WERI-Rb-1 (cell line): ENCODE measurements at regions not wholly inside any gene's neighbourhood (a gene's known extent, or its start where the extent isn't known, plus 50 kb on each side); places are given as distances from the start of the nearest gene placed in this dataset.

ENCODE experiments used
- DNase-seq: peaks from one replicate; pipeline ENCODE4 v3.0.0-alpha.2; 2020
- H3K27ac ChIP-seq: fragments of 250-450 bp; sonication (Bioruptor Pico); 2 replicates; pipeline ENCODE4 v1.5.1; 2020; ENCODE audit warnings: mild to moderate bottlenecking, moderate library complexity
- H3K27me3 ChIP-seq: fragments of 250-450 bp; sonication (Bioruptor Pico); 2 replicates; pipeline ENCODE4 v1.5.1; 2021; ENCODE audit warnings: mild to moderate bottlenecking, low read depth, moderate library complexity; ENCODE audit not compliant: insufficient read depth, severe bottlenecking
- H3K36me3 ChIP-seq: fragments of 250-450 bp; sonication (Bioruptor Pico); 2 replicates; pipeline ENCODE4 v1.5.1; 2020; ENCODE audit warnings: mild to moderate bottlenecking, moderate library complexity
- H3K4me3 ChIP-seq: 2 replicates; pipeline ENCODE4 v1.5.1; 2011; ENCODE audit warnings: low read depth, mild to moderate bottlenecking, control low read depth, low read length
- H3K9me3 ChIP-seq: fragments of 250-450 bp; sonication (Bioruptor Pico); 2 replicates; pipeline ENCODE4 v1.5.1; 2021; ENCODE audit warnings: mild to moderate bottlenecking, moderate library complexity; ENCODE audit not compliant: severe bottlenecking
- TF ChIP-seq, protein P1 (sequence below): IDR thresholded peaks from 2 replicates; pipeline ENCODE4 v1.5.1; 2011; ENCODE audit warnings: low read depth, mild to moderate bottlenecking, control low read depth, inconsistent platforms, low read length

DNA sequence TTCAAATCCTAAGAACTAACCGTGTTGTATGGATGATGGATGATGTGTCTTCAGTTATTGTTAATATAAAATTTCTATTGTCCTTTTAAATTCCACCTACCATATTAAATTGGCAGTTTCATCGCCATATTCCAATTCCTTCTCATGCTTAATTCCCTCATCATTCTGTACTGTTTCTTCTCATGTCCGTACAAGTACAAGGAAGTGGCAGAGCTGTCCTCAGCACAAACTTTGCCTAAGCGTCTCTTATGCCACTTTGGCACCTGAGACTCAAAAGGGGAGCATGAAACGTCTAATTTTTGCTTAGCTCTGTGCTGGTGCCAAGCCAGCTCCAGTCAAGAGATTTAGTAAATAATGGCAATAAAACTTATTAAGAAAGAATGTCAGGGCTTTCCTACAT lies 158.2 kb upstream of the LAMA2 start:
- TF ChIP-seq, protein P1, sequence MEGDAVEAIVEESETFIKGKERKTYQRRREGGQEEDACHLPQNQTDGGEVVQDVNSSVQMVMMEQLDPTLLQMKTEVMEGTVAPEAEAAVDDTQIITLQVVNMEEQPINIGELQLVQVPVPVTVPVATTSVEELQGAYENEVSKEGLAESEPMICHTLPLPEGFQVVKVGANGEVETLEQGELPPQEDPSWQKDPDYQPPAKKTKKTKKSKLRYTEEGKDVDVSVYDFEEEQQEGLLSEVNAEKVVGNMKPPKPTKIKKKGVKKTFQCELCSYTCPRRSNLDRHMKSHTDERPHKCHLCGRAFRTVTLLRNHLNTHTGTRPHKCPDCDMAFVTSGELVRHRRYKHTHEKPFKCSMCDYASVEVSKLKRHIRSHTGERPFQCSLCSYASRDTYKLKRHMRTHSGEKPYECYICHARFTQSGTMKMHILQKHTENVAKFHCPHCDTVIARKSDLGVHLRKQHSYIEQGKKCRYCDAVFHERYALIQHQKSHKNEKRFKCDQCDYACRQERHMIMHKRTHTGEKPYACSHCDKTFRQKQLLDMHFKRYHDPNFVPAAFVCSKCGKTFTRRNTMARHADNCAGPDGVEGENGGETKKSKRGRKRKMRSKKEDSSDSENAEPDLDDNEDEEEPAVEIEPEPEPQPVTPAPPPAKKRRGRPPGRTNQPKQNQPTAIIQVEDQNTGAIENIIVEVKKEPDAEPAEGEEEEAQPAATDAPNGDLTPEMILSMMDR: no peak
- DNase-seq: no peak
- H3K27me3 ChIP-seq: no peaks in the 10 kb centered on the region
- H3K36me3 ChIP-seq: no peaks in the 10 kb centered on the region
- no peak overlapping the region for H3K27ac ChIP-seq
- no peak overlapping the region for H3K4me3 ChIP-seq
- H3K9me3 ChIP-seq: no peaks in the 10 kb centered on the region

DNA sequence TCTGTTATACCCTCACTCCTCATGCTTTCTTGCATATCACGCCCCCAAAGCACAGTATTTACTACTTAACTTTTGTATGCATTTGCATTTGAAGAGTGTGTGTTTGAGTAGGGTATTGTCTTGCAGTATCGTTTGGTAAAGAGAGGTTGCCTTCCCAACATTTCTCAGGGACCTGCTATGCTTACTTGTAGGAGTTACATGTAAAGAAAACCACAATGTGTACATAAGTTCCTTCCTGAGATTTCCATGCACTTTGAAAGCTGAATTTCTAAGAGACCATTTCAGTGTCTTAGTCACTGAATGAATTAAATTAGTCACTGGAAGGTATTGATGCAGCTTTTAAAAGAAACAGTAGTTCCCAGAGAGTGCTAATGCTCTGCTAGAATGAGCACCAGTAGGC lies 159.3 kb upstream of the LAMA2 start:
- Histone ChIP-seq H3K4me3 (no peak overlapping the region), H3K36me3 (no peaks in the 10 kb centered on the region), H3K27me3 (no peaks in the 10 kb centered on the region), H3K9me3 (no peaks in the 10 kb centered on the region), H3K27ac (no peak overlapping the region)
- DNase-seq: no peak
- TF ChIP-seq, protein P1: no peak

DNA sequence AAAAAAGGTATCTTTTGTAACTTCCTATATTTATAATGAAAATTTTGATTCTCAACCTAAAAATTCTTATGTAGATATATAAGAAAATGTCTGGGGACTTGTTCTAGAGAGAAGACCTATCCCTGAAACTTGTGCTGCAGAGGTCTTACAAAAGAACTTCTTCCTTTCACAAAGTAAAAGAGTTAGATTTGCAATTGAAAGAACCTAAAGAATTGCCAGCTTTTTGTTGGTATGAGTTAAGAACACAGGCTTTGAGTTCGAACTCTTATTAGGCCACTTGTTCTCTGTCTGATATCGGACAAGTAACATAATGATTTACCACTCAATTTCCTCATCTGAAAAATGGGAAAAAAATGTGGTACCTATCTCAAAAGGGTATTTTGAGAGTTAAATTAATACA lies 162.0 kb upstream of the LAMA2 start:
- TF ChIP-seq, protein P1: no peak
- H3K27ac ChIP-seq: no peak overlapping the region
- H3K9me3 ChIP-seq: no peaks in the 10 kb centered on the region
- no peak for DNase-seq
- H3K36me3 ChIP-seq: no peaks in the 10 kb centered on the region
- no peak overlapping the region for H3K4me3 ChIP-seq
- no peaks in the 10 kb centered on the region for H3K27me3 ChIP-seq

DNA sequence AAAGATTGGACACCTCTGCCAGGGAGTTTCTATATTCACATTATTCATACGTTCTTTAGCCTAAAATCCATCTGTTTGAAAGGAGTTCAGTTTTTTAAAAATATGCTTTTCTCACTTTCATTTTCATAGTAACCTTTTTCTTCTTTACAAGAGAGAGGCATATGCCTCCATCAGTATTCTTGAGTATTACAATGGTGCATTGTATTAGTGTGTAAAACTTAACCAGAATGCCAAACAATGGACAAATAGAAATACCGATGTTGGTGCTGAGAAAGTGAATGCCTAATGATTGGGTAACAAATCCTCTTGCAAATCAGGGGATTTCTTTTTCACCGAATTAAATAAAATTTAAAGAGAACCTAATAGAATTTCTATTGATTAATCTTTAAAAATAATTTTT lies 163.2 kb upstream of the LAMA2 start:
- no peak for DNase-seq
- Histone ChIP-seq H3K27me3 (no peaks in the 10 kb centered on the region), H3K9me3 (no peaks in the 10 kb centered on the region), H3K36me3 (no peaks in the 10 kb centered on the region), H3K27ac (no peak overlapping the region), H3K4me3 (no peak overlapping the region)
- TF ChIP-seq, protein P1: no peak

DNA sequence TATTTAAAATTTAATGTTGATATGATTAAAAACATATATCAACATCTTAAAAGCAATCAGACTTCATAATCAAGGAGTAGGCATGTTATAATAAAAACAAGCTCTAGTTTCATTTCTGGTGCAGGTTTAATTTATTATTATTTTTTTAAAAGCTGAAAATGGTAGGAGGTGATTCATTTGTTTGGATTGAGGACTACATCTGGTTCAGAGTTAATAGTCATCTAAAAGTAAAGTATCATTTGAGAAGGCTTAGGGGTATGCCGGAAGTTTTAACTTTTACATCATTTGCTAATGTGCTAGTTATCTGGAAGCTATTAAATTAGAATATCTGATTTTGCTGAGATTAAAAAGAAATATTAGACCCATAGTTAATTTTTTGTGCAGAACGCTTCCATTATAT lies 169.5 kb upstream of the LAMA2 start:
- Histone ChIP-seq H3K4me3 (no peak overlapping the region), H3K9me3 (no peaks in the 10 kb centered on the region), H3K36me3 (no peaks in the 10 kb centered on the region), H3K27me3 (no peaks in the 10 kb centered on the region), H3K27ac (no peak overlapping the region)
- TF ChIP-seq, protein P1: no peak
- no peak for DNase-seq

DNA sequence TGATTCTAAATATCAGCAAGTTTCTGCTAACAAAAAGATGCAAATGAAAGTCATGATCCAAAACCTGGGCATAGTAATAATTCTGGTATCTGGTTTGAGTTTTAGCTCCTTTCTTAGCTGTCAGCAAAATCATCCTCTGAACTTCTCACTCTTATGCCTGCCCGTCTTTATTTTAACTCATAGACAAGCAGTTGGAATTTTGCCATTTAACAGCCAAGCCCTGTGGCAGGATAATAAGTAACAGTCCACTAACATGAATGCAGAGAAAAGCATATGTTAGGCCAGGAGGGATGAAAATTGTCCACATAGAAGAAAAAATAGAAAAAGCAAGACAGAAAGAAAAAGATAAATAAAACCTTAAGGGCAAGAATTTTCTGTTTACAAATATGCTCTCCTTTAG lies 170.0 kb upstream of the LAMA2 start:
- TF ChIP-seq, protein P1: no peak
- DNase-seq: no peak
- Histone ChIP-seq H3K27ac (no peak overlapping the region), H3K9me3 (no peaks in the 10 kb centered on the region), H3K36me3 (no peaks in the 10 kb centered on the region), H3K27me3 (no peaks in the 10 kb centered on the region), H3K4me3 (no peak overlapping the region)
